Testis (tissue), 2 donors: ENCODE measurements at regions not wholly inside any gene's neighbourhood (a gene's known extent, or its start where the extent isn't known, plus 50 kb on each side); places are given as distances from the start of the nearest gene placed in this dataset.

Experiments
- CTCF ChIP-seq, 3 experiments: fragments of 450-650 bp in 2 of 3; fragments of 200-600 bp in 1 of 3; sonication (generic) in 1 of 3; IDR thresholded peaks; one replicate each; pipeline ENCODE4 v1.5.1; 2016 to 2019; ENCODE audit warnings: antibody characterized with exemption in 3 of 3, mild to moderate bottlenecking in 2 of 3, moderate library complexity in 1 of 3
- POLR2A ChIP-seq: fragments of 450-650 bp; IDR thresholded peaks from one replicate; pipeline ENCODE4 v1.6.1; 2017; ENCODE audit warnings: antibody characterized with exemption, mild to moderate bottlenecking, moderate library complexity

- TF ChIP-seq CTCF (IDR thresholded peaks at IDR 0.05) (no peak), POLR2A (no peak)
Observed at GRCh38 chr15:27693280-27693679, 405.8 kb downstream of the OCA2 start.
